ENCODE measurements at regions not wholly inside any gene's neighbourhood (a gene's known extent, or its start where the extent isn't known, plus 50 kb on each side); places are given as distances from the start of the nearest gene placed in this dataset.
"Not testable (repeated sequence)": the region's sequence is repeated elsewhere in the genome, so short reads cannot be mapped to it uniquely, and the experiment has no call there.

GRCh38 chr7:55702831-55703230 lies 130.5 kb upstream of the VOPP1 start:
- H3K9me3 ChIP-seq (ENCODE audit: control insufficient read depth, low read depth, low read length); H3K4me1 ChIP-seq (ENCODE audit: control insufficient read depth, insufficient read depth, low read length); DNase-seq; H3K4me3 ChIP-seq (ENCODE audit: low read length); H3K27ac ChIP-seq (ENCODE audit: low read length); H3K36me3 ChIP-seq (ENCODE audit: control insufficient read depth, insufficient read depth, low read length); H3K27me3 ChIP-seq (ENCODE audit: control insufficient read depth, insufficient read depth, low read length): not testable (repeated sequence)
- WGBS (ENCODE audit: insufficient coverage, low lambda C conversion rate), result 0% methylated on average over 1 of the region's 6 CpGs

GRCh38 chr7:55699450-55699842 lies 127.1 kb upstream of the VOPP1 start:
- not testable (repeated sequence) for H3K4me3 ChIP-seq (ENCODE audit: low read length)
- no CpG with 5 or more reads among the region's 5 CpGs for WGBS (ENCODE audit: insufficient coverage, low lambda C conversion rate)

GRCh38 chr7:55698607-55699449 lies 126.5 kb upstream of the VOPP1 start:
- not testable (repeated sequence) for H3K4me3 ChIP-seq (ENCODE audit: low read length); H3K9me3 ChIP-seq (ENCODE audit: control insufficient read depth, low read depth, low read length); DNase-seq; H3K27me3 ChIP-seq (ENCODE audit: control insufficient read depth, insufficient read depth, low read length); H3K4me1 ChIP-seq (ENCODE audit: control insufficient read depth, insufficient read depth, low read length); H3K36me3 ChIP-seq (ENCODE audit: control insufficient read depth, insufficient read depth, low read length); H3K27ac ChIP-seq (ENCODE audit: low read length)
- WGBS (ENCODE audit: insufficient coverage, low lambda C conversion rate), result no CpG with 5 or more reads among the region's 14 CpGs

More at GRCh38 chr7:55699450-55699842, 127.1 kb upstream of the VOPP1 start:
- not testable (repeated sequence) for DNase-seq; H3K4me1 ChIP-seq (ENCODE audit: control insufficient read depth, insufficient read depth, low read length); H3K27ac ChIP-seq (ENCODE audit: low read length); H3K27me3 ChIP-seq (ENCODE audit: control insufficient read depth, insufficient read depth, low read length); H3K9me3 ChIP-seq (ENCODE audit: control insufficient read depth, low read depth, low read length); H3K36me3 ChIP-seq (ENCODE audit: control insufficient read depth, insufficient read depth, low read length)

- H3K4me1 ChIP-seq (ENCODE audit: control insufficient read depth, insufficient read depth, low read length); DNase-seq; H3K9me3 ChIP-seq (ENCODE audit: control insufficient read depth, low read depth, low read length); H3K36me3 ChIP-seq (ENCODE audit: control insufficient read depth, insufficient read depth, low read length); H3K27ac ChIP-seq (ENCODE audit: low read length); H3K27me3 ChIP-seq (ENCODE audit: control insufficient read depth, insufficient read depth, low read length); H3K4me3 ChIP-seq (ENCODE audit: low read length): not testable (repeated sequence)
- no CpG with 5 or more reads among the region's 6 CpGs for WGBS (ENCODE audit: insufficient coverage, low lambda C conversion rate)
Observed at GRCh38 chr7:55695893-55696701, 123.8 kb upstream of the VOPP1 start.

GRCh38 chr7:55694484-55694883 lies 122.2 kb upstream of the VOPP1 start:
- no CpG with 5 or more reads among the region's 5 CpGs for WGBS (ENCODE audit: insufficient coverage, low lambda C conversion rate)
- not testable (repeated sequence) for H3K4me3 ChIP-seq (ENCODE audit: low read length); H3K9me3 ChIP-seq (ENCODE audit: control insufficient read depth, low read depth, low read length); H3K4me1 ChIP-seq (ENCODE audit: control insufficient read depth, insufficient read depth, low read length); H3K36me3 ChIP-seq (ENCODE audit: control insufficient read depth, insufficient read depth, low read length); H3K27me3 ChIP-seq (ENCODE audit: control insufficient read depth, insufficient read depth, low read length)
- peak; percentile 26 to 41 for DNase-seq
- H3K27ac ChIP-seq (ENCODE audit: low read length), result peak overlapping the region; percentile 67

GRCh38 chr7:55688684-55689681 lies 116.7 kb upstream of the VOPP1 start:
- not testable (repeated sequence) for H3K9me3 ChIP-seq (ENCODE audit: control insufficient read depth, low read depth, low read length); H3K4me3 ChIP-seq (ENCODE audit: low read length); H3K36me3 ChIP-seq (ENCODE audit: control insufficient read depth, insufficient read depth, low read length); H3K4me1 ChIP-seq (ENCODE audit: control insufficient read depth, insufficient read depth, low read length); H3K27ac ChIP-seq (ENCODE audit: low read length); H3K27me3 ChIP-seq (ENCODE audit: control insufficient read depth, insufficient read depth, low read length)
- peak; percentile 10 to 18 for DNase-seq
- WGBS (ENCODE audit: insufficient coverage, low lambda C conversion rate), result 70% methylated on average over 4 of the region's 17 CpGs

GRCh38 chr7:55688261-55688660 lies 116.0 kb upstream of the VOPP1 start:
- not testable (repeated sequence) for H3K4me1 ChIP-seq (ENCODE audit: control insufficient read depth, insufficient read depth, low read length); H3K4me3 ChIP-seq (ENCODE audit: low read length); H3K36me3 ChIP-seq (ENCODE audit: control insufficient read depth, insufficient read depth, low read length); DNase-seq; H3K27ac ChIP-seq (ENCODE audit: low read length); H3K27me3 ChIP-seq (ENCODE audit: control insufficient read depth, insufficient read depth, low read length); H3K9me3 ChIP-seq (ENCODE audit: control insufficient read depth, low read depth, low read length)
- WGBS (ENCODE audit: insufficient coverage, low lambda C conversion rate), result no CpG with 5 or more reads among the region's 3 CpGs

- H3K4me1 ChIP-seq (ENCODE audit: control insufficient read depth, insufficient read depth, low read length); H3K27ac ChIP-seq (ENCODE audit: low read length); H3K9me3 ChIP-seq (ENCODE audit: control insufficient read depth, low read depth, low read length); H3K4me3 ChIP-seq (ENCODE audit: low read length); H3K27me3 ChIP-seq (ENCODE audit: control insufficient read depth, insufficient read depth, low read length); H3K36me3 ChIP-seq (ENCODE audit: control insufficient read depth, insufficient read depth, low read length); DNase-seq: not testable (repeated sequence)
- no CpG with 5 or more reads among the region's 5 CpGs for WGBS (ENCODE audit: insufficient coverage, low lambda C conversion rate)
Observed at GRCh38 chr7:55687252-55687651, 115.0 kb upstream of the VOPP1 start.

- H3K4me1 ChIP-seq (ENCODE audit: control insufficient read depth, insufficient read depth, low read length); H3K4me3 ChIP-seq (ENCODE audit: low read length); H3K27me3 ChIP-seq (ENCODE audit: control insufficient read depth, insufficient read depth, low read length); H3K36me3 ChIP-seq (ENCODE audit: control insufficient read depth, insufficient read depth, low read length); H3K9me3 ChIP-seq (ENCODE audit: control insufficient read depth, low read depth, low read length); H3K27ac ChIP-seq (ENCODE audit: low read length); DNase-seq: not testable (repeated sequence)
- no CpG with 5 or more reads among the region's 7 CpGs for WGBS (ENCODE audit: insufficient coverage, low lambda C conversion rate)
Observed at GRCh38 chr7:55686771-55687170, 114.5 kb upstream of the VOPP1 start.

GRCh38 chr7:55683501-55683900 lies 111.2 kb upstream of the VOPP1 start:
- H3K27ac ChIP-seq (ENCODE audit: low read length); H3K27me3 ChIP-seq (ENCODE audit: control insufficient read depth, insufficient read depth, low read length); H3K9me3 ChIP-seq (ENCODE audit: control insufficient read depth, low read depth, low read length); DNase-seq; H3K4me3 ChIP-seq (ENCODE audit: low read length); H3K36me3 ChIP-seq (ENCODE audit: control insufficient read depth, insufficient read depth, low read length); H3K4me1 ChIP-seq (ENCODE audit: control insufficient read depth, insufficient read depth, low read length): not testable (repeated sequence)
- no CpG with 5 or more reads among the region's 9 CpGs for WGBS (ENCODE audit: insufficient coverage, low lambda C conversion rate)

All from large intestine (tissue), 3 donors.